ENCODE measurements at regions not wholly inside any gene's neighbourhood (a gene's known extent, or its start where the extent isn't known, plus 50 kb on each side); places are given as distances from the start of the nearest gene placed in this dataset.

DNA sequence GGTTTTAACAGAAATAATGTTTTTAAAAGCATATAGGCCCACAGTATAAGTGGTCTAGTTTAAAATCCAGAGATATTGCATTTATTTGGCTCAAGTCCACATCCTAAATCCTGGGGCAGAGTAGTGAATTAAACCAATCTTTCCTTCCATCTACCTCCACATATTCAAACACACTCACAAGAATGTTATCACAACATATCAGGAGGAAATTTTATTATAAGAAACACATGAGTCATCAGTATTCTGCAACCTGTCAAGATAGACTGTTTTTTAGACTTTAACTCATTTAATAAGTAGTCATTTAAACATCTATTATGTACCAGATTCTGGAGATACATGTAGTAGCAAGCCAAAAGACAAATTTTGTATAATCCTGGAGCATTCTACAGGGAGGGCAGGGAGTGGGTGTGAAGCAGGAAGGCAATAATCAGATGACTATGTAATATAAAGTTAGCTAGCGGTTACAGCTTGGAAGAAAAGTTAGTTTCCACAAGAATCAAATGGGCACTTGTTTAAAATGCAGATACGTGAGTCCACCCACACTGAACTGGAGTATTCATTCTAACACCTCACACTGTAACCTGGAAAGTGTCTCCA, 187.3 kb upstream of the PIK3R1 start:
- H3K4me2 ChIP-seq, result no peak overlapping the region
- ATAC-seq, result no peak
- no peaks in the 10 kb centered on the region for H3K9me3 ChIP-seq
- ChIA-PET CTCF (no interaction called here), POLR2A (no interaction called here)
- DNase-seq (ENCODE audit: low read depth in 1 of 2, low spot score in 1 of 2), result no peak
- WGBS (ENCODE audit: missing lambda C conversion rate), result 31% methylated on average over 2 of the region's 2 CpGs
- TF ChIP-seq FOSB (CRISPR knock-in tag; IDR thresholded peaks at IDR 0.05), result no peak
- TF ChIP-seq ZFP36 (IDR thresholded peaks at IDR 0.05; ENCODE audit: borderline replicate concordance, partially characterized antibody), result no peak
- no peak for TF ChIP-seq ZSCAN20 (CRISPR knock-in tag; IDR thresholded peaks at IDR 0.05)
- TF ChIP-seq NFE2L2 (conservative IDR thresholded peaks at IDR 0.05; ENCODE audit: low read length), result no peak
- no peak for TF ChIP-seq EHF (CRISPR knock-in tag; IDR thresholded peaks at IDR 0.05)
- TF ChIP-seq FOSL2 (IDR thresholded peaks at IDR 0.05), result no peak
- TF ChIP-seq FOSL2 (CRISPR knock-in tag; IDR thresholded peaks at IDR 0.05), result peak; percentile 28; the same call in 1 of the 2 replicates
- TF ChIP-seq HOXB13 (CRISPR knock-in tag; IDR thresholded peaks at IDR 0.05; ENCODE audit: low read depth), result no peak
- peak; percentile 82 for TF ChIP-seq MAFK (IDR thresholded peaks at IDR 0.05; ENCODE audit: partially characterized antibody)
- TF ChIP-seq RARB (CRISPR knock-in tag; IDR thresholded peaks at IDR 0.05), result no peak
- no peak for TF ChIP-seq SREBF2 (IDR thresholded peaks at IDR 0.05)
- TF ChIP-seq ZC3H11A (IDR thresholded peaks at IDR 0.05), result no peak
- no peak for FAIRE-seq
- H3K4me3 ChIP-seq, result no peak overlapping the region
- H3K4me1 ChIP-seq, result no peaks in the 10 kb centered on the region
- no peak overlapping the region for H3K27ac ChIP-seq

- Histone ChIP-seq H3K4me3 (no peak overlapping the region), H3K27ac (no peak overlapping the region), H3K9me3 (no peaks in the 10 kb centered on the region), H3K4me2 (no peak overlapping the region), H3K4me1 (no peaks in the 10 kb centered on the region)
- no peak for TF ChIP-seq BHLHE40 (IDR thresholded peaks at IDR 0.05; ENCODE audit: low read depth, low read length)
- no peak for TF ChIP-seq MAFK (IDR thresholded peaks at IDR 0.05; ENCODE audit: partially characterized antibody)
- TF ChIP-seq RCOR1 (IDR thresholded peaks at IDR 0.05; ENCODE audit: low read depth, low read length), result no peak
- no peak for TF ChIP-seq RARB (CRISPR knock-in tag; IDR thresholded peaks at IDR 0.05)
- TF ChIP-seq JUN (IDR thresholded peaks at IDR 0.05), result no peak
- no peak for TF ChIP-seq HOXA7 (CRISPR knock-in tag; IDR thresholded peaks at IDR 0.05)
- no peak for TF ChIP-seq MAX (IDR thresholded peaks at IDR 0.05)
- no peak for TF ChIP-seq PBX3 (IDR thresholded peaks at IDR 0.05)
- TF ChIP-seq, protein P1, sequence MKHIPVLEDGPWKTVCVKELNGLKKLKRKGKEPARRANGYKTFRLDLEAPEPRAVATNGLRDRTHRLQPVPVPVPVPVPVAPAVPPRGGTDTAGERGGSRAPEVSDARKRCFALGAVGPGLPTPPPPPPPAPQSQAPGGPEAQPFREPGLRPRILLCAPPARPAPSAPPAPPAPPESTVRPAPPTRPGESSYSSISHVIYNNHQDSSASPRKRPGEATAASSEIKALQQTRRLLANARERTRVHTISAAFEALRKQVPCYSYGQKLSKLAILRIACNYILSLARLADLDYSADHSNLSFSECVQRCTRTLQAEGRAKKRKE (CRISPR knock-in tag; IDR thresholded peaks at IDR 0.05; ENCODE audit: low read depth), result no peak
- no peak for TF ChIP-seq ELK1 (IDR thresholded peaks at IDR 0.05; ENCODE audit: low read depth, low read length)
- DNase-seq (ENCODE audit: low read depth in 1 of 2, low spot score in 1 of 2), result no peak
- CTCF ChIA-PET, result no interaction called here
- no peak for ATAC-seq
- POLR2A ChIA-PET, result no interaction called here
- 19% methylated on average over 4 of the region's 4 CpGs for WGBS (ENCODE audit: missing lambda C conversion rate)
- FAIRE-seq, result no peak
Measured at GRCh38 chr5:68027519-68027918, 188.0 kb upstream of the PIK3R1 start.

- Histone ChIP-seq H3K4me1 (no peaks in the 10 kb centered on the region), H3K27ac (no peak overlapping the region), H3K4me2 (no peak overlapping the region), H3K4me3 (no peak overlapping the region), H3K9me3 (no peaks in the 10 kb centered on the region)
- ChIA-PET POLR2A (no interaction called here), CTCF (no interaction called here)
- TF ChIP-seq PBX3 (IDR thresholded peaks at IDR 0.05) (no peak), ZNF302 (CRISPR knock-in tag; IDR thresholded peaks at IDR 0.05) (no peak), EHF (CRISPR knock-in tag; IDR thresholded peaks at IDR 0.05) (no peak), HDAC2 (IDR thresholded peaks at IDR 0.05) (no peak), TFCP2L1 (CRISPR knock-in tag; IDR thresholded peaks at IDR 0.05) (no peak), CHD2 (IDR thresholded peaks at IDR 0.05; ENCODE audit: low read length, partially characterized antibody) (no peak), RAD21 (conservative IDR thresholded peaks at IDR 0.05 in 1 of 2, IDR thresholded peaks at IDR 0.05 in 1 of 2) (no peak), POLR2AphosphoS2 (conservative IDR thresholded peaks at IDR 0.05; ENCODE audit: low read length) (no peak), ZC3H11A (IDR thresholded peaks at IDR 0.05) (no peak), RFX5 (IDR thresholded peaks at IDR 0.05) (no peak), NFE2L2 (conservative IDR thresholded peaks at IDR 0.05; ENCODE audit: low read length) (no peak), NPAS2 (CRISPR knock-in tag; IDR thresholded peaks at IDR 0.05; ENCODE audit: borderline replicate concordance) (no peak), ELK1 (IDR thresholded peaks at IDR 0.05; ENCODE audit: low read depth, low read length) (no peak)
- DNase-seq (ENCODE audit: low read depth in 1 of 2, low spot score in 1 of 2), result no peak
- no peak for FAIRE-seq
- 6% methylated on average over 1 of the region's 1 CpG for WGBS (ENCODE audit: missing lambda C conversion rate)
- no peak for ATAC-seq
Measured at GRCh38 chr5:68026092-68026885, 189.3 kb upstream of the PIK3R1 start.
